Spleen (tissue), 11 donors: ENCODE measurements at regions not wholly inside any gene's neighbourhood (a gene's known extent, or its start where the extent isn't known, plus 50 kb on each side); places are given as distances from the start of the nearest gene placed in this dataset.

Source experiments
- DNase-seq: peaks from one replicate; pipeline ENCODE4 v3.0.0-alpha.2; 2020
- H3K27ac ChIP-seq, 8 donors: fragments of 200-600 bp; sonication (generic) in 7 of 8; 1 replicate in 4 of 8; 2 replicates in 4 of 8; pipeline versions ENCODE4 v1.5.0 to v1.8.0; 2016 to 2021; ENCODE audit warnings: inconsistent platforms in 4 of 8, mild to moderate bottlenecking in 4 of 8, moderate library complexity in 1 of 8
- H3K27me3 ChIP-seq, 7 donors: fragments of 200-600 bp; sonication (generic) in 6 of 7; replicated peaks in 1 of 7; 1 replicate in 4 of 7; 2 replicates in 3 of 7; pipeline versions ENCODE4 v1.5.0 to v1.8.0; 2016 to 2021; ENCODE audit warnings: inconsistent platforms in 3 of 7, mild to moderate bottlenecking in 1 of 7
- H3K36me3 ChIP-seq, 6 donors: fragments of 200-600 bp; sonication (generic) in 5 of 6; 1 replicate in 4 of 6; 2 replicates in 2 of 6; pipeline versions ENCODE4 v1.5.0 to v1.8.0; 2016 to 2021; ENCODE audit warnings: inconsistent platforms in 2 of 6
- H3K4me1 ChIP-seq, 6 donors: fragments of 200-600 bp; sonication (generic) in 5 of 6; 1 replicate in 3 of 6; 2 replicates in 3 of 6; pipeline versions ENCODE4 v1.5.0 to v1.8.0; 2016 to 2021; ENCODE audit warnings: inconsistent platforms in 3 of 6
- H3K4me3 ChIP-seq, 8 donors: fragments of 200-600 bp; sonication (generic) in 7 of 8; 1 replicate in 4 of 8; 2 replicates in 4 of 8; pipeline versions ENCODE4 v1.5.0 to v1.8.0; 2016 to 2021; ENCODE audit warnings: inconsistent platforms in 4 of 8, mild to moderate bottlenecking in 4 of 8, moderate library complexity in 2 of 8
- H3K9me3 ChIP-seq, 8 donors: fragments of 200-600 bp; sonication (generic) in 7 of 8; 1 replicate in 4 of 8; 2 replicates in 4 of 8; pipeline versions ENCODE4 v1.5.0 to v1.8.0; 2016 to 2021; ENCODE audit warnings: inconsistent platforms in 4 of 8
- CTCF ChIP-seq, 11 experiments: fragments of 200-600 bp in 7 of 11; fragments of 450-650 bp in 4 of 11; sonication (generic) in 4 of 11; IDR thresholded peaks in 8 of 11; conservative IDR thresholded peaks in 3 of 11; 1 replicate in 7 of 11; 2 replicates in 4 of 11; pipeline versions ENCODE4 v1.4.0 to v1.8.0; 2016 to 2021; ENCODE audit warnings: antibody characterized with exemption in 11 of 11, inconsistent platforms in 4 of 11, mild to moderate bottlenecking in 1 of 11
- POLR2A ChIP-seq, 3 donors: fragments of 450-650 bp; IDR thresholded peaks; one replicate each; pipeline ENCODE4 v1.5.1; 2017; ENCODE audit warnings: antibody characterized with exemption in 3 of 3, mild to moderate bottlenecking in 1 of 3
- POLR2AphosphoS5 ChIP-seq, 3 donors: sonication (generic); formaldehyde crosslinking; IDR thresholded peaks; one replicate each; pipeline ENCODE4 v1.5.1; 2017; ENCODE audit warnings: antibody characterized with exemption in 3 of 3
- WGBS, 5 donors: extraction: QIAGEN DNeasy Blood & Tissue Kit in 3 of 5; methylation state at CpG; one replicate each; pipeline versions ENCODE4 v1.1.5 to v1.1.7; 2013 to 2018; 5-methylcytosine and 5-hydroxymethylcytosine counted together
- intact Hi-C: fragments of 100-400 bp; cut with DNase I; formaldehyde crosslinking; loops from one replicate; pipeline ENCODE4 v1.15.0; 2023; ENCODE audit warnings: low total_unique reads
- donor health status: healthy with polysubstance abuse.
- donor health status: DM: no; HTN: no; CAD: no; lungs with moderate emphysema.
- donor health status: DM: no; HTN: no; CAD: no.
- donor health status: Bipolar disorder and iron deficiency.
- donor health status: healthy.
- donor health status: DM: no; HTN: no; CAD: no.
- donor health status: DM: yes; HTN: yes; CAD: no.

DNA sequence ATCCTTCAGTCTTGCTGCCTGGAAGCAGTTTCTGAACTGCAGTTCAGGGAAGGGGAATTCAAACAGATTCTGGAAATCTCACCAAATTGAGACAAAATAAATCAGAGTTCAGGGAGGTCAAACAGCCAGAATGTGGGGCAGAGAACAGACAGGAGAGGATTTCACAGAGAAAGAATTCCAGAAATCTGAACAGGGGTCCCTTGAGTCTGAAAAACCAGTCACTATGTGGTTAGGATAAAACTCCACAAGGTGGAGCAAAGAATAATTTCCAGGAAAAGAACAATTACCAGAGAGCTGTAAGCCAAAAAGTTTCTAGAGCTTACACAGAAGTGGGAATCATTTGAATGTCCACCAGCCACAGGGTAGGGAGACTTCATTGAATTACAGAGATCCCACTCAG is 84.7 kb downstream of the URB2 start:
- H3K36me3 ChIP-seq = no peaks in the 10 kb centered on the region
- intact Hi-C loops = loop anchor here (5.0 kb wide), 1 partner anchor 597 kb away; no protein-coding TSS in a partner anchor
- H3K27me3 ChIP-seq = no peaks in the 10 kb centered on the region
- peaks cover 0 to 19% (median 12%) of the 10 kb centered on the region in 8 donors for H3K9me3 ChIP-seq
- H3K27ac ChIP-seq = no peak overlapping the region
- no peak overlapping the region for H3K4me3 ChIP-seq
- no peak for DNase-seq
- H3K4me1 ChIP-seq = no peaks in the 10 kb centered on the region
- TF ChIP-seq POLR2A (IDR thresholded peaks at IDR 0.05) (no peak), POLR2AphosphoS5 (IDR thresholded peaks at IDR 0.05) (no peak), CTCF (IDR thresholded peaks at IDR 0.05 in 8 of 11, conservative IDR thresholded peaks at IDR 0.05 in 3 of 11) (no peak)

GRCh38 chr1:229714306-229714705 is 88.3 kb downstream of the URB2 start:
- Histone ChIP-seq H3K27ac (no peak overlapping the region), H3K9me3 (no peaks in the 10 kb centered on the region), H3K27me3 (no peaks in the 10 kb centered on the region), H3K4me3 (no peak overlapping the region), H3K36me3 (no peaks in the 10 kb centered on the region), H3K4me1 (no peaks in the 10 kb centered on the region)
- WGBS, 5 donors = 92 to 99% (median 97%) methylated on average over 2 of the region's 2 CpGs
- intact Hi-C loops = loop anchor here (5.0 kb wide), 1 partner anchor 593 kb away; no protein-coding TSS in a partner anchor
- TF ChIP-seq CTCF (IDR thresholded peaks at IDR 0.05 in 8 of 11, conservative IDR thresholded peaks at IDR 0.05 in 3 of 11) (no peak), POLR2A (IDR thresholded peaks at IDR 0.05) (no peak), POLR2AphosphoS5 (IDR thresholded peaks at IDR 0.05) (no peak)
- DNase-seq = no peak

GRCh38 chr1:229714964-229715603 is 89.0 kb downstream of the URB2 start:
- Histone ChIP-seq H3K4me3 (no peak overlapping the region), H3K9me3 (no peaks in the 10 kb centered on the region), H3K27ac (no peak overlapping the region), H3K36me3 (no peaks in the 10 kb centered on the region), H3K4me1 (no peaks in the 10 kb centered on the region), H3K27me3 (no peaks in the 10 kb centered on the region)
- no peak for TF ChIP-seq POLR2A (IDR thresholded peaks at IDR 0.05)
- TF ChIP-seq CTCF (IDR thresholded peaks at IDR 0.05 in 8 of 11, conservative IDR thresholded peaks at IDR 0.05 in 3 of 11) = peak in 8 of 11 experiments; percentile 17 to 49 (median 36)
- 68 to 92% (median 82%) methylated on average over 8 of the region's 8 CpGs for WGBS, 5 donors
- intact Hi-C loops = loop anchor here (5.0 kb wide), 1 partner anchor 592 kb away; no protein-coding TSS in a partner anchor
- DNase-seq = no peak

GRCh38 chr1:229716069-229716468 is 90.0 kb downstream of the URB2 start:
- intact Hi-C loops = no loop called here
- WGBS, 5 donors = 79 to 84% (median 80%) methylated on average over 10 of the region's 10 CpGs
- no peak for DNase-seq

More at GRCh38 chr1:229716069-229716468, 90.0 kb downstream of the URB2 start:
- Histone ChIP-seq H3K4me3 (no peak overlapping the region), H3K27me3 (no peaks in the 10 kb centered on the region), H3K4me1 (no peaks in the 10 kb centered on the region), H3K36me3 (no peaks in the 10 kb centered on the region), H3K27ac (no peak overlapping the region), H3K9me3 (peaks cover 0 to 6% (median 0%) of the 10 kb centered on the region in 8 donors)
- TF ChIP-seq CTCF (IDR thresholded peaks at IDR 0.05 in 8 of 11, conservative IDR thresholded peaks at IDR 0.05 in 3 of 11) (no peak), POLR2AphosphoS5 (IDR thresholded peaks at IDR 0.05) (no peak), POLR2A (IDR thresholded peaks at IDR 0.05) (no peak)
